ENCODE measurements at regions not wholly inside any gene's neighbourhood (a gene's known extent, or its start where the extent isn't known, plus 50 kb on each side); places are given as distances from the start of the nearest gene placed in this dataset.

DNA sequence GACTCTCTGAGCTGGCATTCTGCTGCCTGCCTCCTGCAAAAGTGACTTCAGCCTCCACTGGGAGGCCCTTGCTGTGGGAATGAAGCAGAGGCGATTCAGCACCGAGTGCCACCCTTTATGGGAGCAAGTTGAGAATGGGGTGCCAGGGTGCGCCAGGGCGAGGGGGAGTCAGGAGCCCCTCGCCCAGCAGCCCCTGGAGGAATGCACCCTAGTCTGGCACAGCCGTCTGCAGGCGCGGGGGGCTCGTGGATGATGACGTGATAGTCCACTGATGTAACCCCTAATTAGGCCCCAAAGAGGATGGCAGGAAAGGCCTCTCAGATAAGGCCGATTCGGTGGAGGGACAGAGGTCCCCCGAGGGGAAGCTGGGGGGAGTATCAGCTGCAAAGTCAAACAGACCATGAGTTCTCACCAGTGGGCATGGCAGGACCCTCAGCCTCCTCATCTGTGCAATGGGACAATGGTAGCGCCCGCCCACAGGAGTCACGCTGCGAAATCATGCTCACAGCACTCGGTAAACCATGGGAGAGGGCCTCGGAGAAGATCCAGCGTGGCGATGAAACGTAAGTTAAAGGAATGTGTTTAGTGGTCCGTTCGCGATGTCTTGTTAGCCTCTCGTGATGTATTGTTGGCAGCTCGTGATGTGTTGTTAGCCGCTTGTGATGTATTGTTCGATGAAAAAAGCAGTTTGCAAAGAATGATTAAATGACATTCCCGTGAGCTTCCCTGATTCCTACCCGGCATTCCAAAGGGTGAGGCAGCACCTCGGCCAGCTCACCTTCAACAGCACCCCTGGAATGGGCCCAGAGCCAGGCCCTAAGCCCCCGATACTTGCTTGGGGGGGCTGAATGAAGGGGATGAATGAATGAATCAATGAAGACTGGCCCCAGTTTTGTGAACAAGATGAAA, 49.7 kb upstream of the NOTCH1 start:
- ATAC-seq = no peak
- Mint-ChIP-seq H3K4me1 (ENCODE audit: low read depth) (no peaks in the 10 kb centered on the region), H3K9me3 (ENCODE audit: insufficient read depth) (no peaks in the 10 kb centered on the region), H3K4me3 (no peak overlapping the region), H3K36me3 (ENCODE audit: low read depth) (no peaks in the 10 kb centered on the region), H3K27me3 (ENCODE audit: low read depth) (peaks cover 5% of the 10 kb centered on the region), H3K27ac (no peak overlapping the region)
- ChIA-PET CTCF (no interaction called here), POLR2A (no interaction called here)
- DNase-seq = no peak

Measured in activated CD8-positive, alpha-beta T cell treated with anti-CD3 and anti-CD28 coated beads, Interleukin-2, amount 10 ng/mL, durations not matched to agents 7 days and 5 days (primary cell).